Hematopoietic multipotent progenitor cell treated with erythropoietin and hydrocortisone succinate and interleukin-3 and kit ligand, for 15 days (in vitro differentiated cells): ENCODE measurements at regions not wholly inside any gene's neighbourhood (a gene's known extent, or its start where the extent isn't known, plus 50 kb on each side); places are given as distances from the start of the nearest gene placed in this dataset.

Experiments used
- DNase-seq: peaks from one replicate; pipeline ENCODE4 v3.0.0-alpha.2; 2015; ENCODE audit warnings: low spot score

DNA sequence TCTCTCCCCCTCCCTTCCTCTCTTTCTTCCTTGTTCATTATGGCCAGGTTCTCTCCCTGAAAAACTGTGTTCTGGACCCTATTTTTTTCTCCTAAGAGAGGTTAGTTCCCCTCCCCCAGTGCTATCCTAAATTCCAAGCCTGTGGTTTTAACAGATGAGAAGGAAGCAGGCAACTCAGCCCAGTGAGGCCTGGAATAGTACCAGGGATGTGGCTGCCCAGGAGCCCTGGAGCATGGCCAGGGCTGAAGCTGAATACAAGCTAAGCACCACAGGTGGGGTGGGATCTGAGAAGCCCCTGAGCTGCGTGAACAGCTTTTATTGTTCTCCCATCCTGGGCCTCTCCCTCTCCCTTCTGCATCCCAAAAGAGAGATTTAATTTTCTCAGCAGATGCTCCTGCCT, 1581.3 kb upstream of the TMEM132C start:
- DNase-seq: no peak

DNA sequence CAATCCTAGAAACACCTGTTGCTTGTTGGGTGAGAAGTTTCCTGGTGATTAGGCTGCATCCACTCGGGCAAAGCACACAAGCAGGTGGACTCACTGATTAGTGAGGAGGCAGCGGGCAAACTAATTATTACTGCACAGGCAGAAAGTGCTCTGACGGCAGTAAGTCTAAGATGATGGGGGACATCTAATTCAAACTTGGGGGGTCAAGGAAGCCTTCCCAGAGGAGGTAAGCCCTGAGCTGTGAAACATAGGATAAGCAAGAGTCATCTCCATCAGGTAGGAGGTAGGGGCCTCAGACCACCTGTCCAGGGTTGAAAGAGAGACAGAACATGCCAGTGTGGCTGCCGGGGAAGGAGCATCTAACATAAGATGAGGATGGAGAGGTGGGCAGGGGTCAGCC, 1578.4 kb upstream of the TMEM132C start:
- DNase-seq: no peak

DNA sequence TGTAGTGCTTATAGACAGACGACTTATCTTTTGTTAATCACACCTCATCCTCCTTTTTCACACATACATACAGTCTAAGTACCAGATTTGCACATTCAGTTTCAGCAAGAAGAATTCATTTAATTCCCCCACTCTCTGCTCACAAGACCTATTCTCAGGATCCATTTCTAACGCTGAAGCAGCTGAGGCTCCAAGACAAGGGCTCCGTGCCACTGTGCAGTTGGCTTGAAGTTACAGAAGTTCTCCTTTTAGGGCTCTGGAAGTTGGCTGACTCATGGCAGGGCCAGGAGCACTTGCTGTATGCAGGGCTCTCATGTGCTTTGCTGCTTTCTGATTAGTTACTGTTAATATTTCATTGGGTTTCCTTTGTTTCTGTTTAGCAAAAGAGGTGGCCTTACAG, 1566.9 kb upstream of the TMEM132C start:
- no peak for DNase-seq

- DNase-seq: no peak
Observed at GRCh38 chr12:126704609-126705008, 1562.4 kb upstream of the TMEM132C start.

- no peak for DNase-seq
Observed at GRCh38 chr12:126706300-126706699, 1560.7 kb upstream of the TMEM132C start.

DNA sequence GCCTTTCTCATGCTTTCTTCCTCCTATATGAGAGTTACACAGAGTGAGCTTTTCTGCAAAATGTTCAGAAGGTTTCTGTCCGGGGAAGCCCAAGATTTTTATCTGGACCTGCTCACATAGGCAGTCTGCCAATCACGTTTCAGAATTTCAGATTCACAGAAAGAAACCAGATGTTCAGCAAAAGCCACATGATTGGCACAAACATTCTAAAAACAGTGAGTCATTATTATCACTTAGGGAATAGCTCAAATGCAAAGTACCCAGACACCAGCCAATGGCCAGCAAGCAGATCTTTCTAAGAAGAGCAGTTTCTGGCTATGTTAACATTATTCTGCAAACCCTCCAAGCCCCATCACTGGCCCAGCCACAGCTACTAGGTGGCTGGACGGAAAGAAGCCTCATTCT, 1558.5 kb upstream of the TMEM132C start:
- DNase-seq: no peak

DNA sequence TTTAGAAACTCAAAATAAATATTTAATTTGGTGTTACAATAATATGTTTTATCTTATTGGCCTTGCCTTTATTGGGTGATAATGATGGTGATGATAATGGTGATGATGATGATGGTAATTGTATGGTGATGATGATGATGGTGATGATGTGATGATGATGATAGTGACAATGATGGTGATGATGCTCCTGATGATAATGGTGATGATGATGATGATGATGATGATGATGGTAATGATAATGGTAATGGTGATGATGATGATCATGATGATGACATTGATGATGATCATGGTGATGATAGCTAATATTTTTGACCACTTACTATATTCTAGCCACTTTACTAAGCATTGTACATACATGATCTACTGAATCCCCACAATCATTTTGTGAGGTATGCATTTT, 1548.6 kb upstream of the TMEM132C start:
- DNase-seq: no peak

DNA sequence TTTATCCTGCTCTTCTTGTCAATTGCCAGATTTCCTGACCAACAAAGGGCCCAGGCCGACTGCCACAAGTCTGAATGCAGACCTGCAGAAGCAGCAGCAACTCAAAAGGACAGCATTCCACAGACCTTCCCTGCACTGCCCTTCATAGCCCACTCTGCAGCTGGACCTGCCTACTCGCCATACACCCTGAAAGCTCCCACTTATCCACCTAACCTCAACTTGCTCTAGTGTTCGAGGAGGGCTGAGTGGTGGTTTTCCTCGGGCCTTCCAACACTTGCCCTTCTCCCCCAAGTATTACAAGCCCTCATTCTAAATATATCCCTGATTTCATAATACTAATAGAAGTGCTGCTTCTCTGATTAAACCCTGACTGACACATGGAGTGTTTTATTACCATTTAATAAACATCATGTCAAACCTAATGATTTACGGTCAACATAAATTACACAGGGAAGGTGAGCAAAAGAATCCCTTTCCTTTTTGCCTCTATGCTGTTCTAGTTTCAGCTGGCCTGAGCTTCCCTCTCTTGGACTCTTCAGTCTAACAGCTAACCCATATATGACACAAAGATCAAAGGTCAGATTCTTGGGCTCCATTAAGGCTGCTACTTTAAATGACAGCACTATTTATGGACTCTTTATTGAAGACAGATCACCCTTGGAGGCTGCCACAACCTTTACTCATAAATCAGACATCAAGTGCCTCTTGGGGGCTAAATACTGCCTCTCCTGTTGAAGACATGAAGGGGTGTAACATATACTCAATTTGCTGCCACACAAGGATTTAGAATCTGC, 1546.9 kb upstream of the TMEM132C start:
- DNase-seq: no peak

GRCh38 chr12:126726481-126727217, 1540.3 kb upstream of the TMEM132C start:
- no peak for DNase-seq

GRCh38 chr12:126727218-126728075, 1539.5 kb upstream of the TMEM132C start:
- no peak for DNase-seq

GRCh38 chr12:126734296-126734695, 1532.7 kb upstream of the TMEM132C start:
- no peak for DNase-seq

DNA sequence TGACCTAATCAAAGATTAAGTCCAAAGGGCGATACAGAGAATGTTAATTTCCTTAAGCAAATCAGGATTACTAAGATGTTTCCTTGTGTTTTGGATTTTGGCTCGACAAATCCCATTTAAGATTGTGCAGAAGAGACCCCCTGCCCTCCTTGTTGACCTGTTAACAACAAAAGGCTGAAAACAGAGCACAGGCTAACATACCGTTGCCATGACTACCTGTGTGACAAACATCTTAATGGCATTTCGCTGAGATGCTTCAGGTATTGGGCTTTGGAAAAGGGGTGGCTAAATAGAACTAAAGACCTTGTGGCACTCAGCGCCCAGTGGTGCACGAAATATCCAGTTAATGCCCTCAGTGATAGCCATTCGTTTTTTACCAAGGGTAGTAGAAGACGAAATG, 1532.3 kb upstream of the TMEM132C start:
- no peak for DNase-seq

- DNase-seq: no peak
Observed at GRCh38 chr12:126741536-126742240, 1525.3 kb upstream of the TMEM132C start.

- DNase-seq: no peak
Observed at GRCh38 chr12:126742241-126742641, 1524.7 kb upstream of the TMEM132C start.

DNA sequence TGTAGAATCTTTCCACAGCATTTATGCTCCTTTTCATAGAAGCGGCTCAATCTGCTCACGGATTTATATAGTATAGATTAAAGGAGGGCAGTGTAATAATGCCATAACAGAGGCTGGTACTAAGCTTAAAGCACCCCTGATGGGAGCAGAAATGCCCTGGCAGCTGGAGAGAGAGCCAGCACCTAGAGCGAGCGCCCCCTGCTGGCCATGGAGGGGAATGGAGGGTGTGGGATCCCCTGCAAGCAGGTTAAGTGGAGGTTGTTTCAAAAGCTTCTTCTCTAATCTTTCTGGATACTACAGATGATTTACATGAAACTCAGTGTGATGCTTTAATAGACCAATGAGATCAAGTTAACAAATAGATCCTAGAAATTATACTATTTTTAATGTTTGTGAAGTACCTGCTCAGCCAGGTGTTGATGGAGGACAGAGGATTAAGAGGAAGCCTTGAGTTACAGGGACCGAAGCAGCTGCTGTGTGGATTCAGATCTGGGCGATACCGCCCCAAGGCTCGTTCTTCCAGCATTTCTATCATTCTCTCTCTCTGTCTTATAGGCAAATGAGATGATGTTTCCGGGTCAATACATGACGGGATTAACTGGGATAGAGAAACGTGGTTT, 1519.3 kb upstream of the TMEM132C start:
- DNase-seq: peak; percentile 58

DNA sequence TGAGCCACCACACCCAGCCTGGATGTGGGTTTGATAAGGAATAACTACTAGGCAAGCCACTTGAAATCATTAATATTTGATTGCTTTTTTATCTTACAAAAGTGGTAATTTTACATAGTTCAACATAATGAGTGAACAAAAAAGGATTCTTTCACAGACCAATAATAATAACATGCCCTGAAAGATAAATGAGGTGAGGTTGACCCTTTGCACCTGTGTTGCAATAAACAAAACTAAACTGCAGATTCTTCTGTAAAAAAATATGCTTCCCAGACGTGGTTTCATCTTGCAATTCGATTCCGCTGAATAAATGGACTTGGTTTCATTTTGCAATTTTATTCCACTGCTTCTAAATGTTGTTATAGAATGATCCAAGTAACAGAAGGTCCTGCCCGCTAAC, 1514.9 kb upstream of the TMEM132C start:
- no peak for DNase-seq

DNA sequence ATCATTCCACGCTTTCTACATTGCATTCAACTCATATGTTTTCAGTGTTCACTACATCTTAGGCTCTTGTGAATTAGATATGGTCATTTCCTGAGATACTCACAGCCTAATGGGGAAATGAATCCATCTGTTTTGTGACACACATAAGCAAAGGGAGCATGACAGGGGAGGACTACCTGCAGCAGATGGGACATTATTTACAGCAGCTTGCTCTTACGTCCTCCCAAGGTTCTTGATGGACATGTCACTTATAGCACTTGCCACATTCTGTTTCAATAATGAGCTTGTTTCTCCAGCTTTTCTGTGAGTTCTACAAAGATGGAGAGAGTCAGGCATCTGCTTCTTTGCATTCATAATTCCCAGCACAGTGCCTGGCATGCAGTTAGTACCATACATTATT, 1509.6 kb upstream of the TMEM132C start:
- DNase-seq: no peak

DNA sequence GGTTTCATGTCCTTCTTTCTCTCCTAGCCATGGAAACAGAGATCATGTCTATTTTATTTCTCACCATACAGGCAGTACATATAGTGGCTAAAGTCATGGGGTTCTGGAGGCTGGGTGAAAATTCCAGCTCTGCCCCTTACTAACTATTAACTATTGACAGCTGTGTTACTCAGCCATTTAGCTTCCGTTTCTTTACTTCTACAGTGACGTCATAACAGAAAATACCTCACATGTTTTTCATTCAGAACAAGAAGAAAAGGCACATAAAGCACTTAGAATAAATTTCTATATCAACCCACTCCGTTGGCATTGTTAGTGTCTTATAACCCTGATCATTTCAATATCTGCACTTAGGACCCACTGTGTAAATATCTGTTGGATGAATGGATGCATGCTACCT, 1506.9 kb upstream of the TMEM132C start:
- no peak for DNase-seq

DNA sequence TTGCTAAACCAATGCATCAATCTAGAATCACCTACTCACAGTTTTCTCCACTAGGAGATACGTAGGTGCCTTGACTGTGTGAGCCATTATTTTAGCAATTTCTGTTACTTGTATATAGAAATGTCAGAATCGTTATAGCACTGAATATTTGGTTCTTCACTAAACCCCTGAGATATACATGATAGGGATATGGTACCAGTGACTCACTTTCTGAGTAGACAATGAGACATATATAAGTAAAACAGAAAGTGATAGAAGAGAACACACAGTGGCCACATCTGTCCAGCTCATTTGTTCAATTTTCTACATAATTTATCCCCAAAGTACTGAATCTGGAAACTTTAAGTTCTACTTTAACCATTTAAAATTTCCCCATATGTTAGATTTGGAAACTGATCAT, 1505.5 kb upstream of the TMEM132C start:
- no peak for DNase-seq

GRCh38 chr12:126762150-126762549, 1504.8 kb upstream of the TMEM132C start:
- DNase-seq: no peak

DNA sequence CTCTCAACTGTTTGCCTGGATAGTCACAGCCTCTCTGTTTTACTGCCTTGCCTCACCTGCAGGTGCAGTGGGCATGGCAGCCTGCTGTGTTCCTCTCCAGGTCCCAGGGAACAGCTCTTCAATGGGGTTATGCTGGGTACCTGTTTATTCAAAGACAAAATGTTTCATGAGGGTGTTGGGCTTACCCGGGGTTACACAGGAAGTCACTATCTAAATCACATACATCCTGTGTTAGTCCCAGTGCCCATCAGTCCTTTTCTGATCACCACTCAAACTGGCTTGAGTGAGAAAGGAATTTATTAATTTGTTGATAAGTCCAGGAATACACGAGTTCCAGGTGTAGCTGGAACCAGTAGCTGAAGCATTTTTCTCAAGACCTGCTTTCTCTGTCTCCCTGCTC, 1503.6 kb upstream of the TMEM132C start:
- DNase-seq: no peak

- no peak for DNase-seq
Observed at GRCh38 chr12:126767334-126767733, 1499.6 kb upstream of the TMEM132C start.
